ENCODE measurements at regions not wholly inside any gene's neighbourhood (a gene's known extent, or its start where the extent isn't known, plus 50 kb on each side); places are given as distances from the start of the nearest gene placed in this dataset.

DNA sequence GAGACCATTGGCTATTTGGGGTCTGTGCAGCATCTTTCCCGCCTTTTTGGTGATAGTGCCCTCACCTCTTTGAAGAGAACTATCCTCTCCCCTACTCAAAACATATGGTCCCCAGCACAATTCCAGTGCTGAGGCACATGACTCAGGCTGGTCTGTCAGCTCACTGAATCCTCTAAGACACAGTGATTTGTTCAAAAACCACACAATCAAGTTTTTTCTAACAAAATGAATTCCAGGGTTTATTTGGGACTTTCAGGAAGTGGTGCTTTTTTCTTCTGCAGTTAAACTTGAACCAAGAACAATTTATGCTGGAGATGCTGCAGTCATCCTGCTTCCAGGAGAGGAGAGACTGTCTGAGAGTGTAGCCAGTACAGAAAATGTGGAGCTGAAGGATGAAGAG lies 142.5 kb upstream of the LMCD1 start:
- dilution Hi-C loops (cut with MboI; ENCODE audit: extremely low pct_ligation_motif_present, low sequenced_read_pairs) (no loop called here), intact Hi-C loops (cut with micrococcal nuclease) (no loop called here)
- Histone ChIP-seq H3K79me2 (ENCODE audit: control insufficient read depth, insufficient read depth, low read length) (no peaks in the 10 kb centered on the region), H3K27ac (ENCODE audit: insufficient read depth, low read depth, low read length) (no peak overlapping the region), H3K27me3 (ENCODE audit: control insufficient read depth in 2 of 2, insufficient read depth in 2 of 2, low read length in 2 of 2) (no peaks in the 10 kb centered on the region), H3K9me1 (replicated peaks; ENCODE audit: control insufficient read depth, extremely low read depth, insufficient read depth, low read length) (no peaks in the 10 kb centered on the region), H3K9ac (replicated peaks; ENCODE audit: extremely low read depth, insufficient read depth, low read length) (no peak overlapping the region), H3K36me3 (ENCODE audit: control insufficient read depth in 2 of 2, extremely low read depth in 1 of 2, insufficient read depth in 2 of 2, low read length in 2 of 2) (no peaks in the 10 kb centered on the region), H3K4me2 (ENCODE audit: insufficient read depth, low read length) (no peak overlapping the region), H3K4me3 (replicated peaks in 1 of 3; ENCODE audit: insufficient read depth in 1 of 3, low read depth in 1 of 3, low read length in 3 of 3) (no peak overlapping the region), H3K9me3 (replicated peaks; ENCODE audit: control insufficient read depth, insufficient read depth, low read length) (no peaks in the 10 kb centered on the region), H2AFZ (ENCODE audit: low read depth, low read length) (no peak overlapping the region), H4K20me1 (replicated peaks; ENCODE audit: control insufficient read depth, extremely low read depth, insufficient read depth, low read length) (no peaks in the 10 kb centered on the region), H3K4me1 (ENCODE audit: control insufficient read depth, extremely low read depth, insufficient read depth, low read length) (no peaks in the 10 kb centered on the region)
- BruUV-seq (replicated peaks) = no TSS peak
- no peak for FAIRE-seq
- ChIA-PET CTCF (no interaction called here), POLR2A (no interaction called here)
- TF ChIP-seq POLR2A (IDR thresholded peaks at IDR 0.05; ENCODE audit: low read depth, low read length) (no peak), FOS (IDR thresholded peaks at IDR 0.05; ENCODE audit: borderline replicate concordance, insufficient read depth, low read length) (no peak), EZH2 (IDR thresholded peaks at IDR 0.05; ENCODE audit: borderline replicate concordance, low read depth, low read length, severe bottlenecking) (no peak), MYC (IDR thresholded peaks at IDR 0.05; ENCODE audit: low read depth, low read length) (no peak), POLR2AphosphoS5 (IDR thresholded peaks at IDR 0.05; ENCODE audit: insufficient read depth, low read depth, low read length) (no peak), JUN (IDR thresholded peaks at IDR 0.05; ENCODE audit: borderline replicate concordance, insufficient read depth, insufficient read length, low read depth) (no peak), GATA2 (IDR thresholded peaks at IDR 0.05; ENCODE audit: insufficient read depth, insufficient read length, low read depth, low read length) (no peak)
- TF ChIP-seq, protein P1, sequence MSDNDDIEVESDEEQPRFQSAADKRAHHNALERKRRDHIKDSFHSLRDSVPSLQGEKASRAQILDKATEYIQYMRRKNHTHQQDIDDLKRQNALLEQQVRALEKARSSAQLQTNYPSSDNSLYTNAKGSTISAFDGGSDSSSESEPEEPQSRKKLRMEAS (IDR thresholded peaks at IDR 0.05; ENCODE audit: insufficient read depth, insufficient read length) = no peak
- TF ChIP-seq, protein P2, sequence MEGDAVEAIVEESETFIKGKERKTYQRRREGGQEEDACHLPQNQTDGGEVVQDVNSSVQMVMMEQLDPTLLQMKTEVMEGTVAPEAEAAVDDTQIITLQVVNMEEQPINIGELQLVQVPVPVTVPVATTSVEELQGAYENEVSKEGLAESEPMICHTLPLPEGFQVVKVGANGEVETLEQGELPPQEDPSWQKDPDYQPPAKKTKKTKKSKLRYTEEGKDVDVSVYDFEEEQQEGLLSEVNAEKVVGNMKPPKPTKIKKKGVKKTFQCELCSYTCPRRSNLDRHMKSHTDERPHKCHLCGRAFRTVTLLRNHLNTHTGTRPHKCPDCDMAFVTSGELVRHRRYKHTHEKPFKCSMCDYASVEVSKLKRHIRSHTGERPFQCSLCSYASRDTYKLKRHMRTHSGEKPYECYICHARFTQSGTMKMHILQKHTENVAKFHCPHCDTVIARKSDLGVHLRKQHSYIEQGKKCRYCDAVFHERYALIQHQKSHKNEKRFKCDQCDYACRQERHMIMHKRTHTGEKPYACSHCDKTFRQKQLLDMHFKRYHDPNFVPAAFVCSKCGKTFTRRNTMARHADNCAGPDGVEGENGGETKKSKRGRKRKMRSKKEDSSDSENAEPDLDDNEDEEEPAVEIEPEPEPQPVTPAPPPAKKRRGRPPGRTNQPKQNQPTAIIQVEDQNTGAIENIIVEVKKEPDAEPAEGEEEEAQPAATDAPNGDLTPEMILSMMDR (IDR thresholded peaks at IDR 0.05; ENCODE audit: extremely low read depth in 1 of 2, insufficient read depth in 1 of 2, low read depth in 1 of 2, low read length in 2 of 2) = no peak
- no peak for DNase-seq (ENCODE audit: low read depth, low spot score)

All from endothelial cell of umbilical vein (primary cell).